Stimulated activated CD4-positive, alpha-beta T cell treated with anti-CD3 and anti-CD28 coated beads, TNF-alpha, amount 100 ng/mL, for 24 hours (primary cell): ENCODE measurements at regions not wholly inside any gene's neighbourhood (a gene's known extent, or its start where the extent isn't known, plus 50 kb on each side); places are given as distances from the start of the nearest gene placed in this dataset.

ENCODE experiments used
- DNase-seq, 3 experiments: peaks; one replicate each; pipeline ENCODE4 v3.0.0-alpha.2; 2020; ENCODE audit warnings: low read depth in 3 of 3

GRCh38 chr2:212945526-212945925, 205.9 kb downstream of the IKZF2 start:
- DNase-seq = no peak

DNA sequence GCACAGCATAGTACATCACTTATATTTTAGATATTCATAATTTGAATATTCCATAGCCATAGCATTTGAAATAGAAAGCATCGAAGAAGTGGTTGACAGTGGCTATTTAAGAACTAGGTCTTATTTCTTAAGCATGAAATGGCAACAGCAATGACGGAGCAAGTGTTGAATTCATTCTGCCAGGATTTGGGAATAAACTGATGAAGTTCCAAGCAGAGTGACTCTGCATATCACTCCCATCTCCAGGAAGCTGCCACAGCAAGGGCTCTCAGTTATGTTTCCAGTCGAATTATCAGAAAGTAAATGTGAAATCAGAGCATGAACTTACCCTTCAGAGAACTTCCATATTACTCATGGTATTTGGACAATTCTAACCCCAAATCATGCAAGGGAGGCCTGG, 208.1 kb downstream of the IKZF2 start:
- DNase-seq = no peak

GRCh38 chr2:212941361-212941760, 210.1 kb downstream of the IKZF2 start:
- no peak for DNase-seq

DNA sequence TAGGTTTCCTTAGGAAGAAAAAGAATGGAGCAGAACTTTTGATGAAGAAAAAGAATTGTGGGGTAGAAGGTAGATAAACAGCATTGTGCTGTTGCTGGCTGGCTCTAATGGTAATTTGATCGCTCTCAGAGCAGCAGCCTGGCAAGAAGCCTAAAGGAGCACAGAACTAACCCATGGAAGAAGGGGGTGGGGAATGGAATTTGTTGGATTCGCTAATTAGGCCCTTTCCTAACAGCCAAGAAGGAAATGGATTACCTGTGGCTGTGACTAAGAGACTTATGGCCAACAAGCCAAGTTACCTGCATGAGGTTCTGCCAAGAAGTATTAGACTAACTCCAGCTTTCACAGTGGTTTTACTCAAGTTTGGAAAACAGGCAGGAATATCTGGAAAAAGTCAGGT, 210.6 kb downstream of the IKZF2 start:
- DNase-seq = no peak

GRCh38 chr2:212939777-212940531, 211.5 kb downstream of the IKZF2 start:
- no peak for DNase-seq

DNA sequence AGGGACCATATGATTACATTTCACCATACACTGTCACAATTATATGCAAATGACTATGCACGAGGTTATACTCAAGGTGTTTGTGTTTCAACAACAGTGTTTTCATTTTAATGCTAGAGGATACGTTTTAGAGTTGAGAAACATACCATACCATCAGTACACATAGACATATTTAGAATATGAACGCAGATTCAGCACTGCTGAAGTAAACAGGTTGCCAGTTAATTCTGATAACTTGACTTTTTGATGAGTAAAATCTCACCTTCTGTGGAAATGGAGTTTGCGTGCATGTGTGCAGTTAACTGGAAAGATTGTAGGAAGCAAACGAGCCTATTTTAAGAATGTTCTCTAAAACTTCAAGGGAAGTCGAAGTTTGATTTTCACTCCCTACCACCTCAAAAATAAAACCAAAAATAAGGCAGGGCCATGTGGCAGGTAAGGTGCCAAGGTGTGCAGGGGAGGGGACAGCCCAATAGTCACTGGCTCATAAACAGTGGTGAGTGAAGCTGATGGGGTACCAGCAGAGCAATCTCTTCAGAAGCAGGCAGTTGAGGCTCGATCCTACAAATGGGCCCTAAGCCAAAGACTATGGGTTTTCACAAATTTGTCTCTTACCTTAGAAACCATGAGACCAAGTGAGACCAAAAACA, 213.1 kb downstream of the IKZF2 start:
- no peak for DNase-seq

DNA sequence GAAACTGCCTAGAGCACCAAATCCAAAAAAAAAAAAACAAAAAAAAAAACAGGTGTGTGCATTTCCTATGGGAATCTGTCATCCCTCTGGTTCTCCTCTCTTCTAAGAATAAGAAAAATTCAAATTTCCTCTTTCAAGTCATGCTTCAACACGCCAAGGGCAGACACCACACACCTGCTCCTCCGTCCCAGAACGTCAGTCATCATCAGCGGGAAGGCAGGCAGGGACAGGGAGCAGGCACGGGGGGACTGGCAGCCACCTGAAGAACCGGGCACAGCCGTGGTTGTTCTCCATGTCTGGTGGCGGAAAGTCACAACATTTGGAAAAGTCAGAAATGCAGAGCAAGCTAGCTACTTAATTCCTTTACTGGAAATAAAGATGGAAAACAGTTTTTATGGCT, 214.8 kb downstream of the IKZF2 start:
- DNase-seq = no peak

DNA sequence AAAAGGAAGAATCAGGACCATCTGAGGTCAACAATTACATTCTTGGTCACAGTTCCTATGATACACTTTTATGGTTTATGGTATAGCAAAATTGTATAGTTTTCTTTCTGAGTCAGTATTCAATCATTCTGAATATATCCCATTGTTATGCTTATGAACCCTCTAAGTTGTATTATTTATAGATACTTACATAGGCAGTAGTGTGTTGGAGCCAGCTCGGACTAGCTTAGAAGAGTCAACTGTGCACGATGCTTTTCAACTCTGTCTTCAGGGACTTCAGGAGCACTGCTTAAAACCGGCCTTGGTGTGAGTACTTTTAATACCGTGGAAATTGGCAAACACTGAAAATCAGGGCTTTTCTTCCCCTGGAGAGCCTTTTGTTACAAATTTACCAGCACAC, 215.7 kb downstream of the IKZF2 start:
- DNase-seq = no peak

DNA sequence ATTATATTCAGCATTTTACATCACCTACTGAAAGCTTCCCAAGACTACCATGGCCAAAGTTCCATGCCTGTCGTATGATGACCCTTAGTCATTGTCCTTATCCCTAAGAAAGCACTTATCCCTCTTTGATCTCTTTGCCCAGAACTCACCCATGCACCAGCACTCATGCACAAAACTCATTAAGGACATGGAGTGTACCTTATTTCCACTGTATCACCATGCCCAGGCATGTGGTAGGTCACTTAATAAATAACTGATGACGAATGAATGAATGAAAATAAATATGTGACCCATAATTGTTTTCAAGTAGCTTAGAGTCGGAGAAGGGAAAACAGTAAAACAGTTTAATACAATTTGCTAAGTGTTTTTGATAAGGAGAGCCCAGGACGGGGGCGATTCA, 220.1 kb downstream of the IKZF2 start:
- no peak for DNase-seq

DNA sequence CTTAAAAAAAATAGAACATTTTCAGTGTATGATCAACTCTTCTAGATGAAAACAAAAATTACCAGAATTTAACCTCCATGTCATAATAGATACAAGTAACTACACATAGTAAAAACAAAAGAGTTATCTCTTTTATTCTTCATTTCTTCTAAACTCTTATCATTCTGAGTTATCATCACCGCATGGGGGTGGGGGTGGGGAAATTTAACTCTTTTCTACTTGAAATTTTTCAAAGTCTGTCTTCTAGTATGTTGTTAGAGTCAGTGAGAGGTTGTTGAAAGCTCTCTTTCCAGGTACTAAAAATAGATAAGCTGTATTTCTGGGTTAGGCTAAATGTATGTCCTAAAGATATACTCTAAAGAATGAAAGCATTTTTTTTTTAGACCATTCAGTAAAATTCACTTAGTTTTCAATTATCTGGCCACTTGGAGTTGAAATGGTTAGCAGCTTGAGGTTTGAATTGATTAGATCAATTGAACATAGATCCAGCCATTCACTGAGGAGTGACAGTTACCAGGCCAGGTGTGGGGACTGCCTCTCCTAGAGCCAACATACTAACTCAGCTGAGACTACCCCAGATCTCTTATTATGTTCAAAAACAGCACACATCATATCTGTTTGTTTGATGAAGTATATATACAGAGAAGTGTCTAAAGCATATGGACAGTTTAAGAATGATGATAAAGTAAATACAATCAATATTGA, 220.7 kb downstream of the IKZF2 start:
- no peak for DNase-seq

GRCh38 chr2:212929971-212930370, 221.4 kb downstream of the IKZF2 start:
- no peak for DNase-seq

DNA sequence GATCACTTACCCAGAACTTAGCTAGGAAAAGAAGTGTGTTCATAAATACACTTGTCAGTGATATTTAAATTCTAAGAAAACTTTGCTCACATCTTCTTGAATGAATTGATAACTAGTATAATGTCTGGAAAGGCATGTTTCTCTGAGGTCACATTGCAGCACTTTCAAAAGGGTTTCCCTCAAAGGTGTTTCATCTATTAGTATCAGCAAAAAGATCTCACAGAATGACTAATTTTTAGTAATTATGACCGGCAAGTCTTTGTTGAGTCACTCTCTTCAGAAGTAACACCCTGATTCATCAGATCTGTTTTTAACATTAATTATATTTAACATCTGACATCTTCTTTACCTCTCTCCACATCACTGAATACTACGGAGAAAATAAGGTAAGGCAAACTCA, 222.3 kb downstream of the IKZF2 start:
- DNase-seq = no peak

DNA sequence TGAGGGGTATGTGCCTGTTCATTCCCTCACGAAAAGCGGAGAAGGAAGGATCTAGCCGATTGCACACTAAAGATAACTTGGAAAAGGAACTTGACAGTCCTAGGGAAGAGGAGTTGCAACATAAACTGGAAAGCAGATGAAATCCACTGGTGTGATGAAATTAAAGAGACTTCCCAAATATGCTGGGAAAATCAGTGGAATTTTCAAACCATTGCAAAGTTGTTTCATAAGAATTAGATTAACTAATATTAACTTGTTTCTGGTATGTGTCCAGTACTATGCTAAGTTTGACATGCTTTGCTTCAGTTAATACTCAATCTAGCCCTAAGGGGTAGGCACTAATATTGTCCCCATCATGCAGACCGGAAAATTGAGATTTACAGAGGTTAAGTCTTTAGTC, 222.7 kb downstream of the IKZF2 start:
- DNase-seq = no peak

DNA sequence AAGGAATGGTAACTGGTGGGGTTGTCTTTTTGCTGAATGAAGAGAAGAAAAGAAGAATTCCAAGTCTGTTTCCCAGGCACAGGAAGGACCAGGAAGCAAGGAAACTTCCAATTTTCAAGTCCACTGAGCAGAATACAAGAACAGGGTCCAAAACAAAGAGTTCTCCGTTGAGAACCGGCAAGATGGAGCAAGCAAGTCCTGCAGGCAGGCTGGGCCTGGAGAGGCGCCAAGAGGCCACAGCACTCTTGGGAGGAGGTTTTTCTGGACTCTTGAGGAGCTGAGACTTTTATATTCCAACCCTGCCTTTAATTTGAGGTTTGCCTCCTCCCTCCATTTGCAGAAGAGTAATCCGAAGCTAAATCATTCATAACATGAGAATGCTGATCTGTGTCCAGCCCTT, 224.5 kb downstream of the IKZF2 start:
- DNase-seq = no peak

DNA sequence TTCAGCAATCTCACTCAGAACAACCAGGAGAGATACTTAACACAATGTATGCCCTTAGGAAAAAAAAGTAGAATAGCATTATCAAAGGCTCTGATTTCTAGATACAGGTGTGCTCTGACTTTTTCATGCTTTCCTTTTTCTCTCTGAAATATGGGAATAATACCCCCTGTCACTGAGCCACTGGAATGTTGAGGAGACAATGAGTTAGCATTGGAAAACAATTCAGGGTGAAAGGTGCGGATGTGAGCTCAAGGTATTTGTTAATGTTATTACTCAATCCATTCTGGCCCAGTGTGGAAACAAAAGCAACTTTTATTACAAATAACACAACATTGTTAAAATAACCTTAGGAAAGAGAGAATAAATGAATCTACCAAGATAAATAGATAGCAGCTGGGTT, 228.0 kb downstream of the IKZF2 start:
- no peak for DNase-seq

DNA sequence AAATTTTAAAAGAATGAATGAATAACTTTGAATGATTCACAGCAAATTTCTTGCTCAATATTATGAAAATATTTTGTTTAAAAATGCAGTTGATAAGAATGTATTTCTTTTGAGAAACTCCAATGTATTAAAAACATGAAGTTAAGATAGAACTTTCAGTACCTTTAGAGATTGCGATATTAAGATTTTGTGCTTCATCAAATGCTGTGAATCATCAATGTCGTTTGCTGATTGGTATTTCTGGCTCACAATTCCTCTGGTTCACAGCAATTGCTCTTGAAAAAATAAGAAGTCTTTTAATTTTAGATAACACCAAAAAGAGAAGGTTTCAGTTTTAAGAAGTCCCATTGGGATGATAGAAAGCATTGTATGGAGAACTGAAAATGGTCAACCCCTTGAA, 228.7 kb downstream of the IKZF2 start:
- DNase-seq = no peak

DNA sequence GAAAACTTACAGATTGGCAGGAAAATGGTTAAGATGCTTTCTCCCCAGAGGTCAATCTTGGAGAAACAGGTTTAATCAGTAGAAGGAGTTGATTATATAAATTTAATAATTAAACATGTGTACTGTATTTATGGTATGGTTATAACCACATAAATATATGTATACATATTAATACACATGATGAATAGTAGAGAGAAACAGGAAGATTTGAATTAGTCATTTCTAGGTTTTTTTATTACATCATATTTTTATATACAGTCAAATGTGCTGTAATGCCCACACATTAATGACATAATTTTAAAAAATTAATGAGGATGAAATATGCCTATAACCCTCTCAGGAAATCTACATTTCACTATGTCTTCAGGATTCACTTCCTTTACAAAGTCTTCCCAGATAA, 229.7 kb downstream of the IKZF2 start:
- DNase-seq = no peak

- DNase-seq = no peak
These were observed 230.4 kb downstream of the IKZF2 start for GRCh38 chr2:212921061-212921460.

GRCh38 chr2:212919238-212919637, 232.2 kb downstream of the IKZF2 start:
- DNase-seq = no peak

DNA sequence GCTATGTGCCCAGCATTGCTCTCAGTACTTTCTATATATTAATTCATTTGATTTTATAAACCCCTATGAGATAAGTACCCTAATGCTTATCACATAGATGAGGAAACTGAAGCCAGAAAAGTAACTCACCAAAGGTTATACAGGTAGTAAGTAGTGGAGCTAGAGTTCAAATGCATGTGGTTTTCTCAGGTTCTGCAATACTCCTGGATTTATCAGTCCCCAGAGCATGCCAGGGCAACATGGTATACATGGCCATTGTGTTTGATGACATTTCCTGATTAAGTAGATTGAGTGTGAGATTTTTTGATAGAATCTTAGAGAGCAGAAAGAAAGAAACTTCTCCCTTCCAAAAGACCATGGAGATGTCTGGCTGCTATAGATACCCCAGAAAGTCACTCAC, 233.1 kb downstream of the IKZF2 start:
- no peak for DNase-seq

- DNase-seq = no peak
These were observed 236.2 kb downstream of the IKZF2 start for GRCh38 chr2:212915121-212915782.

DNA sequence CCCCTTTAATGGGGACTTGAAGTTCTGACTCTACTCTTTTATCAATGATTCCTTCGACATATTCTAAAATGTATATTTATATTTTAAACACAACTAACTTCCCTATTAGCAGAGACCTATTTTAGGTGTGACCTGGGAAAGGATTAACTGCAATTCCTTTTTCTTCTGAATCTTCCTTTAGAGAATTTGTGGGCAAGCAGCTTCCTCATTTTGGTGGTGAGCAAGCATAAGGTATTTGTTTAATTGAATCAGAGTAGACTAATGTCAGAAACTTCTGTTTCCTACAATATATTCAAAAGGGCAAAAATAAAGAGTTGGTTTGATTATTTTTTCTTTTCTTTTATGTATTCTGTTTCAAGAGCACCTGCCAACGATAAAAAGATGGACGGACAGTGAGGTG, 237.0 kb downstream of the IKZF2 start:
- DNase-seq = no peak
